Hematopoietic multipotent progenitor cell treated with erythropoietin and hydrocortisone succinate and interleukin-3 and kit ligand, for 8 days (in vitro differentiated cells): ENCODE measurements at regions not wholly inside any gene's neighbourhood (a gene's known extent, or its start where the extent isn't known, plus 50 kb on each side); places are given as distances from the start of the nearest gene placed in this dataset.
"Not testable (repeated sequence)": the region's sequence is repeated elsewhere in the genome, so short reads cannot be mapped to it uniquely, and the experiment has no call there.

Experiments used
- DNase-seq: peaks from one replicate; pipeline ENCODE4 v3.0.0-alpha.2; 2015

- DNase-seq: no peak
Observed at GRCh38 chr3:197366301-197367044, 68.1 kb upstream of the DLG1 start.

GRCh38 chr3:197365586-197365985 lies 67.2 kb upstream of the DLG1 start:
- no peak for DNase-seq

- no peak for DNase-seq
Observed at GRCh38 chr3:197364410-197365071, 66.1 kb upstream of the DLG1 start.

GRCh38 chr3:197363553-197364409 lies 65.4 kb upstream of the DLG1 start:
- DNase-seq: no peak

GRCh38 chr3:197362081-197362480 lies 63.7 kb upstream of the DLG1 start:
- DNase-seq: no peak

GRCh38 chr3:197360095-197360494 lies 61.7 kb upstream of the DLG1 start:
- not testable (repeated sequence) for DNase-seq

DNA sequence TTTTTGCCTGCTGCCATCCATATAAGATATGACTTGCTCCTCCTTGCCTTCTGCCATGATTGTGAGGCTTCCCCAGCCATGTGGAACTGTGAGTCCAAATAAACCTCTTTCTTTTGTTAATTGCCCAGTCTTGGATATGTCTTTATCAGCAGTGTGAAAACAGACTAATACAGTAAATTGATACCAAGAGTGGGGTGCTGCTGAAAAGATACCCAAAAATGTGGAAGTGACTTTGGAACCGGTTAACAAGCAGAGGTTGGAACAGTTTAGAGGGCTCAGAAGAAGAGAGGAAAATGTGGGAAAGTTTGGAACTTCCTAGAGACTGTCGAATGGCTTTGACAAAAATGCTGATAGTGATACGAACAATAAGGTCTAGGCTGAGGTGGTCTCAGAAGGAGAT lies 61.1 kb upstream of the DLG1 start:
- not testable (repeated sequence) for DNase-seq

GRCh38 chr3:197356741-197357140 lies 58.3 kb upstream of the DLG1 start:
- DNase-seq: no peak

- no peak for DNase-seq
Observed at GRCh38 chr3:197356275-197356674, 57.9 kb upstream of the DLG1 start.

GRCh38 chr3:197355713-197356112 lies 57.3 kb upstream of the DLG1 start:
- no peak for DNase-seq

GRCh38 chr3:197354568-197355001 lies 56.2 kb upstream of the DLG1 start:
- DNase-seq: no peak

GRCh38 chr3:197353867-197354567 lies 55.6 kb upstream of the DLG1 start:
- no peak for DNase-seq

DNA sequence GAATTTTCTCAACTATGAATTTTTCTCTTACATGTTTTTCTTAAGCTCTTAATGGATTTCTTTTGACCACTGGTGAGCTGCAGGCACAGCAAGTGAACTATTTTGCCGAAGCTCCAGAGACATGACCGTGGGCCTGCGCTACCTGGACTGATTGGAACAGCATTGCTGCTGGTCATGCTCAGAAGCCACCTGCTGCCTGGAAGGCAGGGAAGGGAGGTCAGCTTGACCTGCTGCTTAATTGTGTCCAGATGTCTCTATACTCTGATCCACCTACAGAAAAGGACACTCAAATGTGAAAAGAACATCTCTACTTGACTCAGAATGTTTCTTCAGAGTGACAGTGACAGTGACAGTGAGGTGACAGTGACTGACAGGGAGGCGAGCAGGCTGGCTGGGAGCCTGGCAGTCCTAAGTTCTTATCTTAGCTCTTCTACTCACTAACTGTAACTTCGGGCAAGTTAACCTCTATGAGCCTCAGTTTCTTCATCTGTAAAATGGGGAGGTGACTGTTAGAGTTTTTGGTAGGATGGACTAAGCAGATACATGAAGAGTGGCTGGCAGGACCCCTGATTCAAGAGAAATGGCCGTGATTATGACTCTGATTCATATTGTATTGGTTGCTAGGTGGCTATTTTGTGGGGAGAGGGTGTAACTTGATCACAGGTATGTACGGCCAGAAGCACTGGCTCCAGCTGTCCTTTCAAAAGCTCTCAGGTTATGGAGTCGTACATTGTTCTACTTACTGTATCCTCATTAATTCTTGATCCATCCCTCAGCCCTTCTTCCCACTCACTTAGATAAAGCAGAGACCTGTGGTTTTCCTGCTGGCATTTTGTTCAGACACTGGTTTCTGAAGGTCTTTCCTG lies 54.8 kb upstream of the DLG1 start:
- no peak for DNase-seq

GRCh38 chr3:197352382-197352781 lies 54.0 kb upstream of the DLG1 start:
- DNase-seq: peak; percentile 35

GRCh38 chr3:197350446-197350845 lies 52.0 kb upstream of the DLG1 start:
- no peak for DNase-seq

- no peak for DNase-seq
Observed at GRCh38 chr3:197349368-197349767, 51.0 kb upstream of the DLG1 start.
